H1 (cell line): ENCODE measurements at regions not wholly inside any gene's neighbourhood (a gene's known extent, or its start where the extent isn't known, plus 50 kb on each side); places are given as distances from the start of the nearest gene placed in this dataset.

Experiments used
- EP300 ChIP-seq, 2 experiments: IDR thresholded peaks; 1 replicate in 1 of 2; 2 replicates in 1 of 2; pipeline ENCODE4 v1.6.1; 2011 to 2012; ENCODE audit warnings: low read depth in 2 of 2, low read length in 2 of 2, mild to moderate bottlenecking in 2 of 2, borderline replicate concordance in 1 of 2, inconsistent platforms in 1 of 2, moderate library complexity in 1 of 2
- JUND ChIP-seq: IDR thresholded peaks from 2 replicates; pipeline ENCODE4 v1.6.1; 2011; ENCODE audit warnings: mild to moderate bottlenecking, improper control_type of control experiment, low read length
- POLR2A ChIP-seq, 2 experiments: IDR thresholded peaks; 1 replicate in 1 of 2; 2 replicates in 1 of 2; pipeline ENCODE4 v1.6.1; 2011; ENCODE audit warnings: low read depth in 2 of 2, low read length in 2 of 2, mild to moderate bottlenecking in 2 of 2; ENCODE audit errors: control extremely low read depth in 1 of 2
- SIN3A ChIP-seq, 2 experiments: IDR thresholded peaks in 1 of 2; conservative IDR thresholded peaks in 1 of 2; 2 replicates each; pipeline ENCODE4 v1.6.1; 2011 to 2012; ENCODE audit warnings: low read length in 2 of 2, improper control_type of control experiment in 1 of 2, low read depth in 1 of 2, mild to moderate bottlenecking in 1 of 2
- SP2 ChIP-seq: IDR thresholded peaks from 2 replicates; pipeline ENCODE4 v1.6.1; 2012; ENCODE audit warnings: mild to moderate bottlenecking, low read length, inconsistent platforms
- TF ChIP-seq, protein P1 (sequence below), 3 experiments: IDR thresholded peaks; 1 replicate in 2 of 3; 2 replicates in 1 of 3; pipeline versions ENCODE4 v1.5.1 to v1.6.1; 2011; ENCODE audit warnings: low read length in 3 of 3, mild to moderate bottlenecking in 3 of 3, inconsistent platforms in 2 of 3, low read depth in 1 of 3, moderate library complexity in 1 of 3; ENCODE audit not compliant: insufficient read depth in 1 of 3; ENCODE audit errors: control extremely low read depth in 1 of 3

GRCh38 chr4:62871078-62871477, 1538.2 kb downstream of the TECRL start:
- TF ChIP-seq EP300 (IDR thresholded peaks at IDR 0.05; ENCODE audit: borderline replicate concordance in 1 of 2, low read depth in 2 of 2, low read length in 2 of 2) (no peak), POLR2A (IDR thresholded peaks at IDR 0.05; ENCODE audit: control extremely low read depth in 1 of 2, low read depth in 2 of 2, low read length in 2 of 2) (no peak), JUND (no peak), SIN3A (conservative IDR thresholded peaks at IDR 0.05 in 1 of 2, IDR thresholded peaks at IDR 0.05 in 1 of 2; ENCODE audit: low read depth in 1 of 2, low read length in 2 of 2) (no peak), SP2 (no peak)
- TF ChIP-seq, protein P1, sequence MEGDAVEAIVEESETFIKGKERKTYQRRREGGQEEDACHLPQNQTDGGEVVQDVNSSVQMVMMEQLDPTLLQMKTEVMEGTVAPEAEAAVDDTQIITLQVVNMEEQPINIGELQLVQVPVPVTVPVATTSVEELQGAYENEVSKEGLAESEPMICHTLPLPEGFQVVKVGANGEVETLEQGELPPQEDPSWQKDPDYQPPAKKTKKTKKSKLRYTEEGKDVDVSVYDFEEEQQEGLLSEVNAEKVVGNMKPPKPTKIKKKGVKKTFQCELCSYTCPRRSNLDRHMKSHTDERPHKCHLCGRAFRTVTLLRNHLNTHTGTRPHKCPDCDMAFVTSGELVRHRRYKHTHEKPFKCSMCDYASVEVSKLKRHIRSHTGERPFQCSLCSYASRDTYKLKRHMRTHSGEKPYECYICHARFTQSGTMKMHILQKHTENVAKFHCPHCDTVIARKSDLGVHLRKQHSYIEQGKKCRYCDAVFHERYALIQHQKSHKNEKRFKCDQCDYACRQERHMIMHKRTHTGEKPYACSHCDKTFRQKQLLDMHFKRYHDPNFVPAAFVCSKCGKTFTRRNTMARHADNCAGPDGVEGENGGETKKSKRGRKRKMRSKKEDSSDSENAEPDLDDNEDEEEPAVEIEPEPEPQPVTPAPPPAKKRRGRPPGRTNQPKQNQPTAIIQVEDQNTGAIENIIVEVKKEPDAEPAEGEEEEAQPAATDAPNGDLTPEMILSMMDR (IDR thresholded peaks at IDR 0.05; ENCODE audit: control extremely low read depth in 1 of 3, insufficient read depth in 1 of 3, low read depth in 1 of 3, low read length in 3 of 3) = no peak
